B cell (primary cell): ENCODE measurements at regions not wholly inside any gene's neighbourhood (a gene's known extent, or its start where the extent isn't known, plus 50 kb on each side); places are given as distances from the start of the nearest gene placed in this dataset.

Experiments used
- ATAC-seq: fragments of 200-7000 bp; cut with Tn5 transposase; one replicate; pipeline ENCODE4 v1.10.0; 2021; ENCODE audit warnings: low read depth, mild to moderate bottlenecking, moderate number of reproducible peaks, moderate library complexity
- CTCF ChIA-PET: fragments of 350-600 bp; sonication (Branson Sonifier 250); formaldehyde crosslinking; loops from one replicate; lab custom pipeline; 2021; ENCODE audit warnings: antibody characterized with exemption, inconsistent platforms; lab: Charles Lee
- POLR2A ChIA-PET: fragments of 350-600 bp; sonication (Branson Sonifier 250); formaldehyde crosslinking; loops from one replicate; lab custom pipeline; 2021; ENCODE audit warnings: antibody characterized with exemption; lab: Charles Lee
- DNase-seq: peaks from one replicate; pipeline ENCODE4 v3.0.0; 2013
- H2AFZ ChIP-seq: 2 replicates; pipeline ENCODE4 v1.6.1; 2012; ENCODE audit warnings: mild to moderate bottlenecking, low read depth, low read length; ENCODE audit not compliant: insufficient read depth, poor library complexity, severe bottlenecking
- H3K27ac ChIP-seq, 2 donors: 1 replicate in 1 of 2; 2 replicates in 1 of 2; pipeline ENCODE4 v1.5.1; 2012 to 2013; ENCODE audit warnings: low read length in 2 of 2, mild to moderate bottlenecking in 2 of 2, moderate library complexity in 1 of 2
- H3K27me3 ChIP-seq, 4 experiments: fragments of 200-600 bp in 1 of 4; sonication (generic) in 1 of 4; replicated peaks in 1 of 4; 1 replicate in 2 of 4; 2 replicates in 2 of 4; pipeline versions ENCODE4 v1.6.1 to v1.7.0; 2013 to 2016; ENCODE audit warnings: low read length in 3 of 4, mild to moderate bottlenecking in 2 of 4, mixed read lengths in 1 of 4, moderate library complexity in 1 of 4; ENCODE audit not compliant: insufficient read depth in 4 of 4, control insufficient read depth in 3 of 4; ENCODE audit errors: control extremely low read depth in 1 of 4
- H3K36me3 ChIP-seq, 2 experiments: replicated peaks in 1 of 2; 1 replicate in 1 of 2; 2 replicates in 1 of 2; pipeline versions ENCODE4 v1.6.1 to v1.7.1; 2013; ENCODE audit warnings: low read length in 1 of 2; ENCODE audit not compliant: insufficient read depth in 2 of 2, control insufficient read depth in 1 of 2; ENCODE audit errors: control extremely low read depth in 1 of 2, extremely low read depth in 1 of 2
- H3K4me1 ChIP-seq, 2 donors: fragments of 200-600 bp in 1 of 2; sonication (generic) in 1 of 2; 1 replicate in 1 of 2; 2 replicates in 1 of 2; pipeline versions ENCODE4 v1.5.1 to v1.6.1; 2013 to 2017; ENCODE audit warnings: low read length in 2 of 2; ENCODE audit not compliant: control insufficient read depth in 2 of 2, insufficient read depth in 2 of 2
- H3K4me2 ChIP-seq: replicated peaks from 2 replicates; pipeline ENCODE3; 2012; ENCODE audit warnings: mild to moderate bottlenecking, low read depth, low read length; ENCODE audit not compliant: poor library complexity, severe bottlenecking
- H3K4me3 ChIP-seq, 5 experiments: fragments of 200-600 bp in 1 of 5; sonication (generic) in 1 of 5; 1 replicate in 3 of 5; 2 replicates in 2 of 5; pipeline versions ENCODE4 v1.5.1 to v1.7.0; 2011 to 2016; ENCODE audit warnings: low read length in 4 of 5, mild to moderate bottlenecking in 4 of 5, low read depth in 2 of 5, control low read depth in 1 of 5, moderate library complexity in 1 of 5; ENCODE audit not compliant: insufficient read depth in 1 of 5; ENCODE audit errors: control extremely low read depth in 1 of 5, extremely low read depth in 1 of 5
- H3K79me2 ChIP-seq: fragments of 200-600 bp; sonication (generic); one replicate; pipeline ENCODE4 v1.6.0; 2016; ENCODE audit warnings: low read length; ENCODE audit not compliant: control insufficient read depth, insufficient read depth
- H3K9ac ChIP-seq: fragments of 200-600 bp; sonication (generic); 2 replicates; pipeline ENCODE4 v1.6.1; 2017; ENCODE audit warnings: mild to moderate bottlenecking, low read length, moderate library complexity
- H3K9me3 ChIP-seq, 3 donors: one replicate each; pipeline versions ENCODE4 v1.6.1 to v1.7.1; 2013; ENCODE audit warnings: low read length in 2 of 3; ENCODE audit not compliant: control insufficient read depth in 2 of 3, insufficient read depth in 1 of 3; ENCODE audit errors: control extremely low read depth in 1 of 3
- H4K20me1 ChIP-seq: 2 replicates; pipeline ENCODE4 v1.6.0; 2012; ENCODE audit warnings: mild to moderate bottlenecking, low read length; ENCODE audit not compliant: insufficient read depth, control insufficient read depth, poor library complexity, severe bottlenecking
- H3K27ac Mint-ChIP-seq: one replicate; pipeline ENCODE4 v1.8.0; 2021; ENCODE audit warnings: mixed read lengths
- H3K27me3 Mint-ChIP-seq: one replicate; pipeline ENCODE4 v1.8.0; 2021; ENCODE audit warnings: mixed read lengths
- H3K4me1 Mint-ChIP-seq: one replicate; pipeline ENCODE4 v1.8.0; 2021; ENCODE audit warnings: mixed read lengths
- H3K4me3 Mint-ChIP-seq: one replicate; pipeline ENCODE4 v1.8.0; 2021; ENCODE audit warnings: mixed read lengths
- H3K9me3 Mint-ChIP-seq: one replicate; pipeline ENCODE4 v1.8.0; 2022; ENCODE audit warnings: mixed read lengths; ENCODE audit not compliant: insufficient read depth
- EZH2 ChIP-seq: IDR thresholded peaks from 2 replicates; pipeline ENCODE4 v1.6.1; 2012; ENCODE audit warnings: borderline replicate concordance, low read depth, mild to moderate bottlenecking, moderate library complexity, low read length; ENCODE audit not compliant: insufficient read depth, poor library complexity, severe bottlenecking
- WGBS: methylation state at CpG from one replicate; pipeline ENCODE4 v1.1.5; 2013; ENCODE audit warnings: missing lambda C conversion rate; ENCODE audit not compliant: insufficient coverage; 5-methylcytosine and 5-hydroxymethylcytosine counted together
- intact Hi-C: fragments of 100-400 bp; cut with micrococcal nuclease; formaldehyde crosslinking; loops from one replicate; pipeline ENCODE4 v1.10.0; 2022
- TF ChIP-seq, protein P1 (sequence below): fragments of 200-600 bp; IDR thresholded peaks from one replicate; pipeline ENCODE4 v1.8.0; 2022; ENCODE audit warnings: antibody characterized with exemption, mild to moderate bottlenecking

DNA sequence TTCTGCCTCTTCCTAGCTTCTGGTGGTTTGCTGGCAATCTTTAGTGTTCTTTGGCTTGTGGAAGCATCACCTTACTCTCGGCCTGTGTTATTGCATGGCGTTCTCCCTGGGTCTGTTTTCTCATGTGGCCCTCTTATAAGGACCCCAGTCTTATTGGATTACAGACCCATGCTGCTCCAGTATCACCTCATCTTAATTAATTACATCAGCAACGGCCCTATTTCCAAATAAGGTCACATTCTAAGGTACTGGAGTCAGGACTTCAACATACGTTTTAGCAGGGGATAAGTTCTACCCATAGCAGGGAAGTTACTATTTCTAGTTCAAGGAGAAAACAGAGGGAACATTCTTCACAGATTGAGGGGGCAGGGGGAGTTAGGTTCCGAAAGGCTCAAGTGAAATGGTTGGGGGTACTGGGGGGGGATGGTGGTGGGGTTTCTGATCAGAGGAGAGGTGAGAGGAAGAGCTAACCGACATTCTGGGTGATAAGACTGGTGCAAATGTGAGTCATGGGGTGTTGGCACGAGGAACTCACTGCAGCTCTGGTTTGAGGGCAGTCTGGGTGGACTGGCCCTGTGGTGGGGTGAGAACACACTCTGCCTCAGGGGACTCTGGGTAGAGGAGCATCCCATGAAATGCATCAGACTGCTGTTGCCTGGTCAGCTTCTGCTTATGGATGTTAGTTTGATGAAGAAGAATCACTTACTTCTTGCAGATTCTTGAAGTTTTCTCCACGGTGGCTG, 51.5 kb upstream of the ZBED5 start:
- POLR2A ChIA-PET = no interaction called here
- Histone ChIP-seq H3K79me2 (no peaks in the 10 kb centered on the region), H3K9ac (no peak overlapping the region), H3K36me3 (no peaks in the 10 kb centered on the region), H2AFZ (no peak overlapping the region), H3K27ac (no peak overlapping the region), H4K20me1 (no peaks in the 10 kb centered on the region), H3K9me3 (no peaks in the 10 kb centered on the region), H3K27me3 (peaks cover 0 to 5% (median 1%) of the 10 kb centered on the region in 4 experiments), H3K4me2 (no peak overlapping the region), H3K4me3 (no peak overlapping the region), H3K4me1 (no peaks in the 10 kb centered on the region)
- CTCF ChIA-PET = no interaction called here
- DNase-seq (no peak), ATAC-seq (no peak)
- Mint-ChIP-seq H3K4me1 (peaks cover 2% of the 10 kb centered on the region), H3K4me3 (no peak overlapping the region), H3K27me3 (peaks cover 15% of the 10 kb centered on the region), H3K9me3 (no peaks in the 10 kb centered on the region), H3K27ac (no peak overlapping the region)
- TF ChIP-seq EZH2 = no peak
- TF ChIP-seq, protein P1, sequence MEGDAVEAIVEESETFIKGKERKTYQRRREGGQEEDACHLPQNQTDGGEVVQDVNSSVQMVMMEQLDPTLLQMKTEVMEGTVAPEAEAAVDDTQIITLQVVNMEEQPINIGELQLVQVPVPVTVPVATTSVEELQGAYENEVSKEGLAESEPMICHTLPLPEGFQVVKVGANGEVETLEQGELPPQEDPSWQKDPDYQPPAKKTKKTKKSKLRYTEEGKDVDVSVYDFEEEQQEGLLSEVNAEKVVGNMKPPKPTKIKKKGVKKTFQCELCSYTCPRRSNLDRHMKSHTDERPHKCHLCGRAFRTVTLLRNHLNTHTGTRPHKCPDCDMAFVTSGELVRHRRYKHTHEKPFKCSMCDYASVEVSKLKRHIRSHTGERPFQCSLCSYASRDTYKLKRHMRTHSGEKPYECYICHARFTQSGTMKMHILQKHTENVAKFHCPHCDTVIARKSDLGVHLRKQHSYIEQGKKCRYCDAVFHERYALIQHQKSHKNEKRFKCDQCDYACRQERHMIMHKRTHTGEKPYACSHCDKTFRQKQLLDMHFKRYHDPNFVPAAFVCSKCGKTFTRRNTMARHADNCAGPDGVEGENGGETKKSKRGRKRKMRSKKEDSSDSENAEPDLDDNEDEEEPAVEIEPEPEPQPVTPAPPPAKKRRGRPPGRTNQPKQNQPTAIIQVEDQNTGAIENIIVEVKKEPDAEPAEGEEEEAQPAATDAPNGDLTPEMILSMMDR = no peak
- WGBS = 89% methylated on average over 6 of the region's 8 CpGs
- intact Hi-C loops = no loop called here

DNA sequence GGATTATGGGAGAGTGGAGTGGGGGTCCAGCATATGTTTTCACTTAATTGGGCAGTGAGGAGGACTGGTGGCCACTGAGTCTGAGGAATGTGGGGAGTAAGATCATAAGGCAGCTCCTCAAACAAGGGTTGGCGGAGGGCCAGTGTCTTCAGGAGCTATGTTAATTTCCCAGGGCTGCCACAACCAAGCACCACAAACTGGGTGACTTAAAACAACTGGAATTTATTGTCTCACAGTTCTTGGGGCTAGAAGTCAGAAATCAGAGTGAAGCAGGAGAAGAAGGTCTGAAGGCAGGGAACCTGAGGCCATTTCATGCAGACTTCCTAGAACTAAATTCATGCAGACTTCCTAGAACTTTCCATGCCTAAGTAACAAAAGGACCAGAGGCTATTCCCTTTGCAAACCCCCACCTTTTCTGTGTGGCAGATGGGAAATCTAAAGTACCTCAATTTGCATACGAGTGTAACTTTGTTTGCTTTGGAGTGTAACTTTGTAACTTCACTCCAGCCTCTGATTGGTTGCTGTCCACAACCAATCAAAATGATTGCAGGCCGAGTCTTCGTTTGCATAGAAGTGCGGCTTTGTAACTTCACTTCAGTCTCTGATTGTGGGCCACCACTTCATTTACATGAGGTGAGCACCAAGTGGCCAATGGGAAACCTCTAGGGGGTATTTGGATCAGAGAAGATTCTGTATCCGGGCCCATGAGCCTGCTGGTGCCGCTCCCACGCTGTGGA, 50.5 kb upstream of the ZBED5 start:
- CTCF ChIA-PET = interaction anchor here (0.9 to 2.6 kb wide), 2 partner anchors 112 to 116 kb away, joined by 3 to 19 read pairs; no protein-coding TSS in a partner anchor
- no peak overlapping the region for H3K4me3 Mint-ChIP-seq

More for the DNA sequence above, 50.5 kb upstream of the ZBED5 start:
- no peaks in the 10 kb centered on the region for H3K36me3 ChIP-seq
- H3K27me3 ChIP-seq = peaks cover 0 to 9% (median 1%) of the 10 kb centered on the region in 4 experiments
- POLR2A ChIA-PET = no interaction called here
- no peak for ATAC-seq
- H3K9ac ChIP-seq = no peak overlapping the region
- no peak overlapping the region for H3K4me2 ChIP-seq
- intact Hi-C loops = no loop called here
- TF ChIP-seq EZH2 = no peak
- TF ChIP-seq, protein P1 = no peak
- H3K27me3 Mint-ChIP-seq = peaks cover 15% of the 10 kb centered on the region
- no peaks in the 10 kb centered on the region for H4K20me1 ChIP-seq
- H2AFZ ChIP-seq = no peak overlapping the region
- 100% methylated on average over 5 of the region's 8 CpGs for WGBS
- no peak overlapping the region for H3K27ac Mint-ChIP-seq
- no peak overlapping the region for H3K4me3 ChIP-seq
- DNase-seq = no peak
- no peaks in the 10 kb centered on the region for H3K4me1 Mint-ChIP-seq
- no peaks in the 10 kb centered on the region for H3K79me2 ChIP-seq
- no peak overlapping the region for H3K27ac ChIP-seq
- H3K9me3 ChIP-seq = peaks cover 0 to 3% (median 0%) of the 10 kb centered on the region in 3 donors
- H3K4me1 ChIP-seq = no peaks in the 10 kb centered on the region
- H3K9me3 Mint-ChIP-seq = no peaks in the 10 kb centered on the region
